GM21528 (cell line): ENCODE measurements at regions not wholly inside any gene's neighbourhood (a gene's known extent, or its start where the extent isn't known, plus 50 kb on each side); places are given as distances from the start of the nearest gene placed in this dataset.
"Not testable (repeated sequence)": the region's sequence is repeated elsewhere in the genome, so short reads cannot be mapped to it uniquely, and the experiment has no call there.

Source experiments
- ATAC-seq: cut with Tn5 transposase; IDR thresholded peaks from one replicate; pipeline ENCODE4 v1.9.1; 2021; ENCODE audit warnings: mild to moderate bottlenecking, moderate library complexity; ENCODE audit not compliant: unreplicated experiment, low FRiP score

GRCh38 chr6:137968455-137968804 lies 101.4 kb downstream of the TNFAIP3 start:
- no peak for ATAC-seq

- no peak for ATAC-seq
These were observed 101.8 kb downstream of the TNFAIP3 start for GRCh38 chr6:137968901-137969300.

- no peak for ATAC-seq
These were observed 102.8 kb downstream of the TNFAIP3 start for GRCh38 chr6:137969874-137970273.

GRCh38 chr6:137970368-137970767 lies 103.3 kb downstream of the TNFAIP3 start:
- ATAC-seq = peak; percentile 57

- no peak for ATAC-seq
These were observed 106.1 kb downstream of the TNFAIP3 start for GRCh38 chr6:137973201-137973600.

- no peak for ATAC-seq
These were observed 108.3 kb downstream of the TNFAIP3 start for GRCh38 chr6:137975188-137975940.

- ATAC-seq = no peak
These were observed 109.4 kb downstream of the TNFAIP3 start for GRCh38 chr6:137976430-137976829.

GRCh38 chr6:137977206-137977605 lies 110.1 kb downstream of the TNFAIP3 start:
- ATAC-seq = no peak

GRCh38 chr6:137977814-137978213 lies 110.8 kb downstream of the TNFAIP3 start:
- no peak for ATAC-seq

- no peak for ATAC-seq
These were observed 111.3 kb downstream of the TNFAIP3 start for GRCh38 chr6:137978252-137978896.

- ATAC-seq = not testable (repeated sequence)
These were observed 112.2 kb downstream of the TNFAIP3 start for GRCh38 chr6:137979263-137979662.

GRCh38 chr6:137980777-137981176 lies 113.7 kb downstream of the TNFAIP3 start:
- ATAC-seq = no peak

- ATAC-seq = no peak
These were observed 114.7 kb downstream of the TNFAIP3 start for GRCh38 chr6:137981758-137982157.

- no peak for ATAC-seq
These were observed 115.5 kb downstream of the TNFAIP3 start for GRCh38 chr6:137982418-137983189.

- no peak for ATAC-seq
These were observed 116.2 kb downstream of the TNFAIP3 start for GRCh38 chr6:137983269-137983668.

- ATAC-seq = no peak
These were observed 117.6 kb downstream of the PERP start for GRCh38 chr6:137989664-137990063.

- no peak for ATAC-seq
These were observed 111.8 kb downstream of the PERP start for GRCh38 chr6:137995371-137995770.

GRCh38 chr6:137998461-137999019 lies 108.7 kb downstream of the PERP start:
- ATAC-seq = no peak

GRCh38 chr6:137999815-138000214 lies 107.4 kb downstream of the PERP start:
- no peak for ATAC-seq

GRCh38 chr6:138000941-138001340 lies 106.3 kb downstream of the PERP start:
- ATAC-seq = no peak

- ATAC-seq = no peak
These were observed 105.4 kb downstream of the PERP start for GRCh38 chr6:138001750-138002349.
